ENCODE measurements at regions not wholly inside any gene's neighbourhood (a gene's known extent, or its start where the extent isn't known, plus 50 kb on each side); places are given as distances from the start of the nearest gene placed in this dataset.

GRCh38 chr15:98554272-98555172, 93.8 kb upstream of the IGF1R start:
- H3K4me3 Mint-ChIP-seq, result no peak overlapping the region
- H3K4me1 Mint-ChIP-seq, result no peaks in the 10 kb centered on the region
- no peaks in the 10 kb centered on the region for H3K9me3 Mint-ChIP-seq
- H3K27me3 Mint-ChIP-seq (ENCODE audit: low read depth), result peaks cover 4% of the 10 kb centered on the region
- no peak for DNase-seq (ENCODE audit: low read depth, low spot score)
- no peaks in the 10 kb centered on the region for H3K36me3 Mint-ChIP-seq (ENCODE audit: low read depth)
- TF ChIP-seq, protein P1, sequence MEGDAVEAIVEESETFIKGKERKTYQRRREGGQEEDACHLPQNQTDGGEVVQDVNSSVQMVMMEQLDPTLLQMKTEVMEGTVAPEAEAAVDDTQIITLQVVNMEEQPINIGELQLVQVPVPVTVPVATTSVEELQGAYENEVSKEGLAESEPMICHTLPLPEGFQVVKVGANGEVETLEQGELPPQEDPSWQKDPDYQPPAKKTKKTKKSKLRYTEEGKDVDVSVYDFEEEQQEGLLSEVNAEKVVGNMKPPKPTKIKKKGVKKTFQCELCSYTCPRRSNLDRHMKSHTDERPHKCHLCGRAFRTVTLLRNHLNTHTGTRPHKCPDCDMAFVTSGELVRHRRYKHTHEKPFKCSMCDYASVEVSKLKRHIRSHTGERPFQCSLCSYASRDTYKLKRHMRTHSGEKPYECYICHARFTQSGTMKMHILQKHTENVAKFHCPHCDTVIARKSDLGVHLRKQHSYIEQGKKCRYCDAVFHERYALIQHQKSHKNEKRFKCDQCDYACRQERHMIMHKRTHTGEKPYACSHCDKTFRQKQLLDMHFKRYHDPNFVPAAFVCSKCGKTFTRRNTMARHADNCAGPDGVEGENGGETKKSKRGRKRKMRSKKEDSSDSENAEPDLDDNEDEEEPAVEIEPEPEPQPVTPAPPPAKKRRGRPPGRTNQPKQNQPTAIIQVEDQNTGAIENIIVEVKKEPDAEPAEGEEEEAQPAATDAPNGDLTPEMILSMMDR (conservative IDR thresholded peaks at IDR 0.05), result no peak
- no peak overlapping the region for H3K27ac Mint-ChIP-seq (ENCODE audit: unreplicated experiment)

GRCh38 chr15:98555173-98555515, 93.2 kb upstream of the IGF1R start:
- Mint-ChIP-seq H3K27ac (ENCODE audit: unreplicated experiment) (no peak overlapping the region), H3K4me1 (no peaks in the 10 kb centered on the region), H3K36me3 (ENCODE audit: low read depth) (no peaks in the 10 kb centered on the region), H3K9me3 (no peaks in the 10 kb centered on the region), H3K4me3 (no peak overlapping the region), H3K27me3 (ENCODE audit: low read depth) (peaks cover 4% of the 10 kb centered on the region)
- DNase-seq (ENCODE audit: low read depth, low spot score), result no peak
- TF ChIP-seq, protein P1 (conservative IDR thresholded peaks at IDR 0.05), result no peak

DNA sequence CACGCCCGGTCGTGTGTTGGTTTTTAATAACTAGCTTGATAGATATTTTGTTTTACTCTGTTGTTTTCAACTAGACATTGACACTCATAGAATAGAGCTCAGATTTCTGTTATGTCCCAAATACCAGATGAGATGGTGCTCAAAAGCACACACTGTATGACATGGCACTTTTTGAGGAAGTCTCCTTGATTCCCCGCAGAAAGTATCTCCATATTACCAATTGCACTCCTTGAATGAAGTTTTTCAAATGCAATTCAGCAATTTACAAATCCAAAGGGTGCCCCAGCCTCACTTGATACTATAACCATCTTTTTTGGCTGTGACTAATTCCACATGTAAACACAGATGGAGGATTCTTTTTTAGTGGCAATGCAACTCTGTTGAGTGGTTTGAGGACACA, 92.0 kb upstream of the IGF1R start:
- peaks cover 8% of the 10 kb centered on the region for H3K27me3 Mint-ChIP-seq (ENCODE audit: low read depth)
- no peaks in the 10 kb centered on the region for H3K36me3 Mint-ChIP-seq (ENCODE audit: low read depth)
- DNase-seq (ENCODE audit: low read depth, low spot score), result no peak
- no peak overlapping the region for H3K4me3 Mint-ChIP-seq
- TF ChIP-seq, protein P1 (conservative IDR thresholded peaks at IDR 0.05), result no peak
- H3K4me1 Mint-ChIP-seq, result no peaks in the 10 kb centered on the region
- no peak overlapping the region for H3K27ac Mint-ChIP-seq (ENCODE audit: unreplicated experiment)
- H3K9me3 Mint-ChIP-seq, result no peaks in the 10 kb centered on the region

GRCh38 chr15:98560338-98560737, 88.0 kb upstream of the IGF1R start:
- Mint-ChIP-seq H3K27ac (ENCODE audit: unreplicated experiment) (no peak overlapping the region), H3K36me3 (ENCODE audit: low read depth) (no peaks in the 10 kb centered on the region), H3K4me3 (no peak overlapping the region), H3K9me3 (no peaks in the 10 kb centered on the region), H3K27me3 (ENCODE audit: low read depth) (peaks cover 5% of the 10 kb centered on the region), H3K4me1 (no peaks in the 10 kb centered on the region)
- TF ChIP-seq, protein P1 (conservative IDR thresholded peaks at IDR 0.05), result no peak
- no peak for DNase-seq (ENCODE audit: low read depth, low spot score)

GRCh38 chr15:98561169-98561941, 87.0 kb upstream of the IGF1R start:
- peak overlapping the region; percentile 35 for H3K27ac Mint-ChIP-seq (ENCODE audit: unreplicated experiment)
- H3K27me3 Mint-ChIP-seq (ENCODE audit: low read depth), result peaks cover 5% of the 10 kb centered on the region
- H3K9me3 Mint-ChIP-seq, result no peaks in the 10 kb centered on the region
- DNase-seq (ENCODE audit: low read depth, low spot score), result no peak
- no peaks in the 10 kb centered on the region for H3K36me3 Mint-ChIP-seq (ENCODE audit: low read depth)
- TF ChIP-seq, protein P1 (conservative IDR thresholded peaks at IDR 0.05), result no peak
- no peaks in the 10 kb centered on the region for H3K4me1 Mint-ChIP-seq
- H3K4me3 Mint-ChIP-seq, result no peak overlapping the region
